H9 (cell line): ENCODE measurements at regions not wholly inside any gene's neighbourhood (a gene's known extent, or its start where the extent isn't known, plus 50 kb on each side); places are given as distances from the start of the nearest gene placed in this dataset.

Source experiments
- DNase-seq: peaks from one replicate; pipeline ENCODE4 v3.0.0-alpha.2; 2017
- H2AFZ ChIP-seq: one replicate; pipeline ENCODE4 v1.6.1; 2013; ENCODE audit warnings: mild to moderate bottlenecking, low read length, control low read depth, moderate library complexity
- H2AK5ac ChIP-seq: 2 replicates; pipeline ENCODE4 v1.6.1; 2013; ENCODE audit warnings: low read length, control low read depth, mixed read lengths; ENCODE audit not compliant: insufficient read length
- H2BK120ac ChIP-seq: one replicate; pipeline ENCODE4 v1.6.1; 2013; ENCODE audit warnings: low read depth, mild to moderate bottlenecking, low read length, control low read depth, inconsistent platforms; ENCODE audit not compliant: poor library complexity, severe bottlenecking
- H2BK12ac ChIP-seq: 2 replicates; pipeline ENCODE4 v1.6.1; 2013; ENCODE audit warnings: low read length, control low read depth, mixed read lengths, low read depth; ENCODE audit not compliant: insufficient read length
- H2BK15ac ChIP-seq: 2 replicates; pipeline ENCODE4 v1.6.1; 2013; ENCODE audit warnings: low read depth, low read length, control low read depth
- H2BK20ac ChIP-seq: one replicate; pipeline ENCODE4 v1.6.1; 2013; ENCODE audit warnings: low read depth, mild to moderate bottlenecking, low read length, control low read depth, inconsistent platforms; ENCODE audit not compliant: poor library complexity, severe bottlenecking
- H2BK5ac ChIP-seq: 2 replicates; pipeline ENCODE4 v1.6.1; 2013; ENCODE audit warnings: low read length, control low read depth, mixed read lengths; ENCODE audit not compliant: insufficient read length
- H3K14ac ChIP-seq: 2 replicates; pipeline ENCODE4 v1.6.1; 2013; ENCODE audit warnings: low read length, control low read depth; ENCODE audit not compliant: insufficient read depth
- H3K18ac ChIP-seq: 2 replicates; pipeline ENCODE4 v1.6.1; 2013; ENCODE audit warnings: low read depth, mild to moderate bottlenecking, mixed read lengths, low read length, control low read depth; ENCODE audit not compliant: insufficient read length
- H3K23ac ChIP-seq: 2 replicates; pipeline ENCODE4 v1.6.1; 2013; ENCODE audit warnings: low read length, control low read depth, mixed read lengths, low read depth; ENCODE audit not compliant: insufficient read length
- H3K23me2 ChIP-seq: 2 replicates; pipeline ENCODE4 v1.6.1; 2013; ENCODE audit warnings: low read depth, mild to moderate bottlenecking, mixed read lengths, low read length, control low read depth; ENCODE audit not compliant: insufficient read length, poor library complexity, severe bottlenecking
- H3K27ac ChIP-seq: 2 replicates; pipeline ENCODE4 v1.5.1; 2013; ENCODE audit warnings: low read length, control low read depth, mixed read lengths, low read depth; ENCODE audit not compliant: insufficient read length
- H3K27me3 ChIP-seq: 2 replicates; pipeline ENCODE4 v1.6.1; 2013; ENCODE audit warnings: low read length, control low read depth, inconsistent platforms; ENCODE audit not compliant: insufficient read depth
- H3K4ac ChIP-seq: 2 replicates; pipeline ENCODE4 v1.6.1; 2013; ENCODE audit warnings: low read depth, mild to moderate bottlenecking, control low read depth, inconsistent platforms, low read length, moderate library complexity
- H3K4me1 ChIP-seq: 2 replicates; pipeline ENCODE4 v1.6.1; 2013; ENCODE audit warnings: low read length, control low read depth, inconsistent platforms; ENCODE audit not compliant: insufficient read depth
- H3K4me2 ChIP-seq: 2 replicates; pipeline ENCODE4 v1.6.1; 2013; ENCODE audit warnings: low read length, control low read depth, mixed read lengths; ENCODE audit not compliant: insufficient read length, insufficient read depth
- H3K56ac ChIP-seq: 2 replicates; pipeline ENCODE4 v1.6.1; 2013; ENCODE audit warnings: low read depth, mild to moderate bottlenecking, mixed read lengths, low read length, control low read depth; ENCODE audit not compliant: insufficient read length
- H3K79me1 ChIP-seq: 2 replicates; pipeline ENCODE4 v1.6.1; 2013; ENCODE audit warnings: low read depth, mild to moderate bottlenecking, moderate library complexity, low read length, control low read depth, inconsistent platforms; ENCODE audit not compliant: insufficient read depth, poor library complexity, severe bottlenecking
- H3K79me2 ChIP-seq: 2 replicates; pipeline ENCODE4 v1.6.1; 2013; ENCODE audit warnings: low read length, control low read depth, inconsistent platforms; ENCODE audit not compliant: insufficient read depth
- H3K9ac ChIP-seq: 2 replicates; pipeline ENCODE4 v1.6.1; 2013; ENCODE audit warnings: low read length, control low read depth, mixed read lengths; ENCODE audit not compliant: insufficient read length; ENCODE audit errors: extremely low read depth
- H3K9me3 ChIP-seq: one replicate; pipeline ENCODE4 v1.6.1; 2013; ENCODE audit warnings: low read depth, low read length, inconsistent platforms; ENCODE audit not compliant: control insufficient read depth
- H3T11ph ChIP-seq: one replicate; pipeline ENCODE4 v1.6.1; 2013; ENCODE audit warnings: mild to moderate bottlenecking, low read length, control low read depth, inconsistent platforms
- H4K20me1 ChIP-seq: one replicate; pipeline ENCODE4 v1.6.1; 2013; ENCODE audit not compliant: control insufficient read depth, insufficient read length, insufficient read depth
- H4K5ac ChIP-seq: 2 replicates; pipeline ENCODE4 v1.6.1; 2013; ENCODE audit warnings: low read depth, mild to moderate bottlenecking, mixed read lengths, low read length, control low read depth; ENCODE audit not compliant: insufficient read length
- H4K8ac ChIP-seq: replicated peaks from 2 replicates; pipeline ENCODE4 v1.6.1; 2013; ENCODE audit warnings: low read length, control low read depth, mixed read lengths, low read depth; ENCODE audit not compliant: insufficient read length
- H4K91ac ChIP-seq: 2 replicates; pipeline ENCODE4 v1.6.1; 2013; ENCODE audit warnings: low read depth, mild to moderate bottlenecking, moderate library complexity, mixed read lengths, low read length, control low read depth; ENCODE audit not compliant: insufficient read length
- H3K27ac Mint-ChIP-seq, 3 experiments: 2 replicates in 2 of 3; 3 replicates in 1 of 3; pipeline ENCODE4 v1.8.0; 2020 to 2021; ENCODE audit warnings: mixed read lengths in 3 of 3, mild to moderate bottlenecking in 1 of 3, moderate library complexity in 1 of 3
- H3K27me3 Mint-ChIP-seq: 2 replicates; pipeline ENCODE4 v1.8.0; 2021; ENCODE audit warnings: low read depth, mild to moderate bottlenecking, moderate library complexity, mixed read lengths
- H3K36me3 Mint-ChIP-seq, 3 experiments: 2 replicates in 2 of 3; 3 replicates in 1 of 3; pipeline ENCODE4 v1.8.0; 2020 to 2021; ENCODE audit warnings: low read depth in 3 of 3, mixed read lengths in 3 of 3; ENCODE audit not compliant: insufficient read depth in 1 of 3
- H3K4me1 Mint-ChIP-seq, 2 experiments: 2 replicates each; pipeline ENCODE4 v1.8.0; 2020; ENCODE audit warnings: mixed read lengths in 2 of 2
- H3K4me3 Mint-ChIP-seq, 2 experiments: 2 replicates in 1 of 2; 3 replicates in 1 of 2; pipeline ENCODE4 v1.8.0; 2020 to 2021; ENCODE audit warnings: mild to moderate bottlenecking in 2 of 2, mixed read lengths in 2 of 2, moderate library complexity in 1 of 2
- H3K9me3 Mint-ChIP-seq, 2 experiments: 2 replicates in 1 of 2; 3 replicates in 1 of 2; pipeline ENCODE4 v1.8.0; 2020; ENCODE audit warnings: mild to moderate bottlenecking in 2 of 2, mixed read lengths in 2 of 2, moderate library complexity in 1 of 2
- WGBS: extraction: QIAGEN DNeasy Blood & Tissue Kit; methylation state at CpG from one replicate; pipeline ENCODE4 v1.1.7; 2013; ENCODE audit warnings: missing lambda C conversion rate, low lambda C conversion rate, mixed read lengths; ENCODE audit not compliant: insufficient read length; ENCODE audit errors: extremely low coverage; 5-methylcytosine and 5-hydroxymethylcytosine counted together
- TF ChIP-seq, protein P1 (sequence below): fragments of 200-600 bp; sonication (generic); conservative IDR thresholded peaks from 3 replicates; pipeline ENCODE4 v1.8.0; 2021; ENCODE audit warnings: antibody characterized with exemption, mild to moderate bottlenecking

GRCh38 chr21:28356422-28356821 is 636.3 kb downstream of the LTN1 start:
- Histone ChIP-seq H3K9ac (no peak overlapping the region), H3K23me2 (no peaks in the 10 kb centered on the region), H2BK15ac (no peak overlapping the region), H4K20me1 (no peaks in the 10 kb centered on the region), H3K27ac (no peak overlapping the region), H2AFZ (no peak overlapping the region), H3K14ac (no peak overlapping the region), H4K8ac (no peak overlapping the region), H3K79me1 (no peaks in the 10 kb centered on the region), H3K27me3 (no peaks in the 10 kb centered on the region), H3K18ac (no peak overlapping the region), H3K23ac (no peak overlapping the region), H3T11ph (no peak overlapping the region), H3K9me3 (no peaks in the 10 kb centered on the region), H3K4me1 (no peaks in the 10 kb centered on the region), H3K4me2 (no peak overlapping the region), H3K4ac (no peak overlapping the region), H3K79me2 (no peaks in the 10 kb centered on the region), H2AK5ac (no peak overlapping the region), H2BK12ac (no peak overlapping the region), H2BK20ac (no peak overlapping the region), H2BK120ac (no peak overlapping the region), H4K5ac (no peak overlapping the region), H4K91ac (no peak overlapping the region), H3K56ac (no peak overlapping the region), H2BK5ac (no peak overlapping the region)
- WGBS = no CpG with 5 or more reads among the region's 2 CpGs
- Mint-ChIP-seq H3K27ac (no peak overlapping the region), H3K36me3 (peaks cover 0 to 6% (median 2%) of the 10 kb centered on the region in 3 experiments; a peak in 2 of 7 replicates), H3K4me1 (no peaks in the 10 kb centered on the region), H3K9me3 (peaks cover 4 to 5% of the 10 kb centered on the region in 2 experiments; a peak in 3 of 5 replicates), H3K4me3 (no peak overlapping the region), H3K27me3 (no peaks in the 10 kb centered on the region)
- TF ChIP-seq, protein P1, sequence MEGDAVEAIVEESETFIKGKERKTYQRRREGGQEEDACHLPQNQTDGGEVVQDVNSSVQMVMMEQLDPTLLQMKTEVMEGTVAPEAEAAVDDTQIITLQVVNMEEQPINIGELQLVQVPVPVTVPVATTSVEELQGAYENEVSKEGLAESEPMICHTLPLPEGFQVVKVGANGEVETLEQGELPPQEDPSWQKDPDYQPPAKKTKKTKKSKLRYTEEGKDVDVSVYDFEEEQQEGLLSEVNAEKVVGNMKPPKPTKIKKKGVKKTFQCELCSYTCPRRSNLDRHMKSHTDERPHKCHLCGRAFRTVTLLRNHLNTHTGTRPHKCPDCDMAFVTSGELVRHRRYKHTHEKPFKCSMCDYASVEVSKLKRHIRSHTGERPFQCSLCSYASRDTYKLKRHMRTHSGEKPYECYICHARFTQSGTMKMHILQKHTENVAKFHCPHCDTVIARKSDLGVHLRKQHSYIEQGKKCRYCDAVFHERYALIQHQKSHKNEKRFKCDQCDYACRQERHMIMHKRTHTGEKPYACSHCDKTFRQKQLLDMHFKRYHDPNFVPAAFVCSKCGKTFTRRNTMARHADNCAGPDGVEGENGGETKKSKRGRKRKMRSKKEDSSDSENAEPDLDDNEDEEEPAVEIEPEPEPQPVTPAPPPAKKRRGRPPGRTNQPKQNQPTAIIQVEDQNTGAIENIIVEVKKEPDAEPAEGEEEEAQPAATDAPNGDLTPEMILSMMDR = no peak
- no peak for DNase-seq
